ENCODE measurements at regions not wholly inside any gene's neighbourhood (a gene's known extent, or its start where the extent isn't known, plus 50 kb on each side); places are given as distances from the start of the nearest gene placed in this dataset.

DNA sequence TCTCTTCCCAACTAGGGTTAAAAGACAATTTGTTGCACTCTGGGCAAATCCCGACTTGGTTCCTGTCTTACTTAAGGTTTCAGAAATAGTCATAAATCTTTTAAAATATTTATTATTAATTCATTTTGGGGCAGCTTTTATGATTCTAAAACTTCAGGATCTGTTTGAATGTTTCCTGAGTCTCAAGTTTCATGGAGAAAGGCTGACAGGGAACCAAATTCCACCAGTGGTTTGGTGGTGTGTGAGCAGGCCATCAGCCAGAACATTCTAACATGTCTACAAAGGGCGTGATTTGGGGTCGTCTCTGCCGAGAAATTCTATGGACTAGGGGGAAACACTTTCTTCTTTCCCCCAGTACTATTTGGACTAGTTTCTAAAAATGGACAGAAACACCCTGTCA is 366.4 kb downstream of the ZNF521 start:
- H3K4me3 Mint-ChIP-seq = peak overlapping the region in 2 of 3 experiments; percentile 71 to 87
- no peaks in the 10 kb centered on the region for H3K9me3 Mint-ChIP-seq
- peaks cover 81% of the 10 kb centered on the region for H3K4me1 Mint-ChIP-seq
- no peaks in the 10 kb centered on the region for H3K36me3 Mint-ChIP-seq (ENCODE audit: low read depth)
- TF ChIP-seq, protein P1, sequence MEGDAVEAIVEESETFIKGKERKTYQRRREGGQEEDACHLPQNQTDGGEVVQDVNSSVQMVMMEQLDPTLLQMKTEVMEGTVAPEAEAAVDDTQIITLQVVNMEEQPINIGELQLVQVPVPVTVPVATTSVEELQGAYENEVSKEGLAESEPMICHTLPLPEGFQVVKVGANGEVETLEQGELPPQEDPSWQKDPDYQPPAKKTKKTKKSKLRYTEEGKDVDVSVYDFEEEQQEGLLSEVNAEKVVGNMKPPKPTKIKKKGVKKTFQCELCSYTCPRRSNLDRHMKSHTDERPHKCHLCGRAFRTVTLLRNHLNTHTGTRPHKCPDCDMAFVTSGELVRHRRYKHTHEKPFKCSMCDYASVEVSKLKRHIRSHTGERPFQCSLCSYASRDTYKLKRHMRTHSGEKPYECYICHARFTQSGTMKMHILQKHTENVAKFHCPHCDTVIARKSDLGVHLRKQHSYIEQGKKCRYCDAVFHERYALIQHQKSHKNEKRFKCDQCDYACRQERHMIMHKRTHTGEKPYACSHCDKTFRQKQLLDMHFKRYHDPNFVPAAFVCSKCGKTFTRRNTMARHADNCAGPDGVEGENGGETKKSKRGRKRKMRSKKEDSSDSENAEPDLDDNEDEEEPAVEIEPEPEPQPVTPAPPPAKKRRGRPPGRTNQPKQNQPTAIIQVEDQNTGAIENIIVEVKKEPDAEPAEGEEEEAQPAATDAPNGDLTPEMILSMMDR (IDR thresholded peaks at IDR 0.05; ENCODE audit: unreplicated experiment in 3 of 3) = no peak
- peak overlapping the region; percentile 99 to 100 (median 99) for H3K27ac Mint-ChIP-seq
- peaks cover 4% of the 10 kb centered on the region for H3K27me3 Mint-ChIP-seq (ENCODE audit: low read depth)

DNA sequence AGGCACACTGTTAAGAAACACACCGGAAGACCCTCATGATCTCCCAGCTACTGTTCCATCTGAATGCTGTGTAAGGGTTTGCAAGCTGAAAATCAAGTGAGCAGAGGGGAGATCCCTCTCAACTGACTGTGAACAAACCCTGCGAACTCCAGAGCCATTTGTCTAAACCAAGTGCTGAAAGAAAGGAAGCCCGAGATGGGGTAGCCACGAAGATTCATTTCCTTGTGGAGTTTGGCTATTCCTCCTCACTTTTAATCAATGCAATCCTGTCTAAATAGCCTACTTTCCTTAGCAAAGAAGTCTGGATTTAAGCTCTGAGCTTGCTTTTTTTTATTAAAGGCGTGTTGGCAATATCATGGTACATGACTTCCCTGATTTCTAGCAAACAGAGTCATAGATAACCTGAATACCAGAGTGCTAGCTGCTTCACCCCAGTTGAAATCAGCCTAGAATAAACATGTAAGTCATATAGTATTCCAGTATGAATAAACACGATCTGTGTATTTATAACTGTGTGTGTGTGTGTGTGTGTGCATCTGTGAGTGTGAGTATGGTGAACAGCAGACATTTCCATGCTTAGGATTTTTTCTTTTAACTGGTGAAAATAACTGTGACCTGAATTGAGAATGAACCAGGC is 365.2 kb downstream of the ZNF521 start:
- H3K9me3 Mint-ChIP-seq = no peaks in the 10 kb centered on the region
- no peaks in the 10 kb centered on the region for H3K36me3 Mint-ChIP-seq (ENCODE audit: low read depth)
- peaks cover 4% of the 10 kb centered on the region for H3K27me3 Mint-ChIP-seq (ENCODE audit: low read depth)
- peaks cover 83% of the 10 kb centered on the region for H3K4me1 Mint-ChIP-seq
- TF ChIP-seq, protein P1 (IDR thresholded peaks at IDR 0.05; ENCODE audit: unreplicated experiment in 3 of 3) = no peak
- H3K27ac Mint-ChIP-seq = peak overlapping the region; percentile 99 to 100 (median 99)
- H3K4me3 Mint-ChIP-seq = peak overlapping the region; percentile 48 to 87 (median 71)

GRCh38 chr18:24987303-24988252 is 364.4 kb downstream of the ZNF521 start:
- TF ChIP-seq, protein P1 (IDR thresholded peaks at IDR 0.05; ENCODE audit: unreplicated experiment in 3 of 3) = no peak
- Mint-ChIP-seq H3K27ac (peak overlapping the region; percentile 99 to 100 (median 99)), H3K4me3 (peak overlapping the region; percentile 48 to 87 (median 71)), H3K9me3 (no peaks in the 10 kb centered on the region), H3K36me3 (ENCODE audit: low read depth) (no peaks in the 10 kb centered on the region), H3K27me3 (ENCODE audit: low read depth) (peaks cover 4% of the 10 kb centered on the region), H3K4me1 (peaks cover 77% of the 10 kb centered on the region)

- Mint-ChIP-seq H3K27ac (peak overlapping the region; percentile 99 to 100 (median 99)), H3K4me3 (peak overlapping the region in 2 of 3 experiments; percentile 13 to 46), H3K4me1 (peaks cover 71% of the 10 kb centered on the region), H3K27me3 (ENCODE audit: low read depth) (peaks cover 4% of the 10 kb centered on the region), H3K9me3 (no peaks in the 10 kb centered on the region), H3K36me3 (ENCODE audit: low read depth) (no peaks in the 10 kb centered on the region)
- TF ChIP-seq, protein P1 (IDR thresholded peaks at IDR 0.05; ENCODE audit: unreplicated experiment in 3 of 3) = no peak
Observed at GRCh38 chr18:24988253-24988840, 363.6 kb downstream of the ZNF521 start.

GRCh38 chr18:24989760-24990593 is 362.0 kb downstream of the ZNF521 start:
- Mint-ChIP-seq H3K4me1 (peaks cover 64% of the 10 kb centered on the region), H3K9me3 (no peaks in the 10 kb centered on the region), H3K27ac (peak overlapping the region; percentile 25 to 83 (median 37)), H3K27me3 (ENCODE audit: low read depth) (peaks cover 4% of the 10 kb centered on the region), H3K4me3 (no peak overlapping the region), H3K36me3 (ENCODE audit: low read depth) (no peaks in the 10 kb centered on the region)
- TF ChIP-seq, protein P1 (IDR thresholded peaks at IDR 0.05; ENCODE audit: unreplicated experiment in 3 of 3) = no peak
